SU-DHL-6 (cell line): ENCODE measurements at regions not wholly inside any gene's neighbourhood (a gene's known extent, or its start where the extent isn't known, plus 50 kb on each side); places are given as distances from the start of the nearest gene placed in this dataset.
"Not testable (repeated sequence)": the region's sequence is repeated elsewhere in the genome, so short reads cannot be mapped to it uniquely, and the experiment has no call there.

ENCODE experiments used
- CTCF ChIP-seq: fragments of 200-600 bp; sonication (generic); IDR thresholded peaks from one replicate; pipeline ENCODE4 v1.5.1; 2017; ENCODE audit warnings: antibody characterized with exemption, mild to moderate bottlenecking, low read length, moderate library complexity; ENCODE audit not compliant: insufficient read depth, poor library complexity, severe bottlenecking
- EZH2phosphoT487 ChIP-seq: fragments of 200-600 bp; sonication (generic), shearing (Covaris generic); conservative IDR thresholded peaks from 2 replicates; pipeline ENCODE4 v1.6.1; 2018; ENCODE audit warnings: mild to moderate bottlenecking, antibody characterized with exemption, low read length, moderate library complexity, mixed read lengths

GRCh38 chr7:39869888-39870522, 80.1 kb upstream of the CDK13 start:
- not testable (repeated sequence) for TF ChIP-seq EZH2phosphoT487, CTCF
